ENCODE measurements at regions not wholly inside any gene's neighbourhood (a gene's known extent, or its start where the extent isn't known, plus 50 kb on each side); places are given as distances from the start of the nearest gene placed in this dataset.
"Not testable (repeated sequence)": the region's sequence is repeated elsewhere in the genome, so short reads cannot be mapped to it uniquely, and the experiment has no call there.

DNA sequence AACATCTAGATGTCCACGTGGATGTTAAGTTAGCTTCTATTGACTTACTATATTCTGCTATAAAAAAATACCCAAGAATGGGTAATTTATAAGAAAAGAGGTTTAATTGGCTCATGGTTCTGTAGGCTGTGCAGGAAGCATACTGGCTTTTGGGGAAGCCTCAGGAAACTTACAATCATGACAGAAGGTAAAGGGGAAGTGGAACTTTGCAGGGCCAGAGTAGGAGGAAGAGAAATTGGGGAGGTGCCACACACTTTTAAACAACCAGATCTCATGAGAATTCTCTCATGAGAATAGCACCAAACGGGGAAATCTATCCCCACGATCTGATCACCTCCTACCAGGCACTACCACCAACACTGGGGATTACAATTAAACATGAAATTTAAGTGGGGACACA, 689.3 kb downstream of the METTL15 start:
- no peaks in the 10 kb centered on the region for H3K27me3 ChIP-seq (replicated peaks; ENCODE audit: control insufficient read depth, insufficient read depth, low read length)
- TF ChIP-seq, protein P1, sequence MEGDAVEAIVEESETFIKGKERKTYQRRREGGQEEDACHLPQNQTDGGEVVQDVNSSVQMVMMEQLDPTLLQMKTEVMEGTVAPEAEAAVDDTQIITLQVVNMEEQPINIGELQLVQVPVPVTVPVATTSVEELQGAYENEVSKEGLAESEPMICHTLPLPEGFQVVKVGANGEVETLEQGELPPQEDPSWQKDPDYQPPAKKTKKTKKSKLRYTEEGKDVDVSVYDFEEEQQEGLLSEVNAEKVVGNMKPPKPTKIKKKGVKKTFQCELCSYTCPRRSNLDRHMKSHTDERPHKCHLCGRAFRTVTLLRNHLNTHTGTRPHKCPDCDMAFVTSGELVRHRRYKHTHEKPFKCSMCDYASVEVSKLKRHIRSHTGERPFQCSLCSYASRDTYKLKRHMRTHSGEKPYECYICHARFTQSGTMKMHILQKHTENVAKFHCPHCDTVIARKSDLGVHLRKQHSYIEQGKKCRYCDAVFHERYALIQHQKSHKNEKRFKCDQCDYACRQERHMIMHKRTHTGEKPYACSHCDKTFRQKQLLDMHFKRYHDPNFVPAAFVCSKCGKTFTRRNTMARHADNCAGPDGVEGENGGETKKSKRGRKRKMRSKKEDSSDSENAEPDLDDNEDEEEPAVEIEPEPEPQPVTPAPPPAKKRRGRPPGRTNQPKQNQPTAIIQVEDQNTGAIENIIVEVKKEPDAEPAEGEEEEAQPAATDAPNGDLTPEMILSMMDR (IDR thresholded peaks at IDR 0.05; ENCODE audit: insufficient read depth, low read length, poor library complexity, severe bottlenecking) = no peak
- no peak overlapping the region for H3K4me3 ChIP-seq (replicated peaks; ENCODE audit: low read depth, low read length)
- no peaks in the 10 kb centered on the region for H3K36me3 ChIP-seq (ENCODE audit: control insufficient read depth, insufficient read depth, low read length)
- no peak for DNase-seq (ENCODE audit: extremely low read depth, insufficient read length)

DNA sequence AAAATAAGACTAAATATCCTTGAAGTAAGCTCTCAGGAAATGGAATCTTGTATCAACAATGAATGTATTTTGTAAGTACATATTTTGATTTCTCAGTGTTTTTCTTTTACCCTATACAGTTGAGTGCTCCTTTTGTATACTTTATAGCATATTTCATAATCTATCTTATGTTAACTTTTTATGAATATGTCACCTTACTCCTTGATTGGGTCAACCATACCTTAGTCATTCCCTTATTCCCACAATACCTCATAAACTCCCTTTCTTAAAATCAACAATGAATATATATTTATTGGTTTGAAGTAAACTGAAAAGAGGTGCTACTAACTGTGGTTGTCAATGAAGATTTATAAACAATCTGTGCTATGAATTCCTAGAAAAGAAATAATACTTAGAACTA, 686.2 kb downstream of the METTL15 start:
- Histone ChIP-seq H3K27me3 (replicated peaks; ENCODE audit: control insufficient read depth, insufficient read depth, low read length) (no peaks in the 10 kb centered on the region), H3K4me3 (replicated peaks; ENCODE audit: low read depth, low read length) (no peak overlapping the region), H3K36me3 (ENCODE audit: control insufficient read depth, insufficient read depth, low read length) (no peaks in the 10 kb centered on the region)
- no peak for DNase-seq (ENCODE audit: extremely low read depth, insufficient read length)
- TF ChIP-seq, protein P1 (IDR thresholded peaks at IDR 0.05; ENCODE audit: insufficient read depth, low read length, poor library complexity, severe bottlenecking) = no peak

DNA sequence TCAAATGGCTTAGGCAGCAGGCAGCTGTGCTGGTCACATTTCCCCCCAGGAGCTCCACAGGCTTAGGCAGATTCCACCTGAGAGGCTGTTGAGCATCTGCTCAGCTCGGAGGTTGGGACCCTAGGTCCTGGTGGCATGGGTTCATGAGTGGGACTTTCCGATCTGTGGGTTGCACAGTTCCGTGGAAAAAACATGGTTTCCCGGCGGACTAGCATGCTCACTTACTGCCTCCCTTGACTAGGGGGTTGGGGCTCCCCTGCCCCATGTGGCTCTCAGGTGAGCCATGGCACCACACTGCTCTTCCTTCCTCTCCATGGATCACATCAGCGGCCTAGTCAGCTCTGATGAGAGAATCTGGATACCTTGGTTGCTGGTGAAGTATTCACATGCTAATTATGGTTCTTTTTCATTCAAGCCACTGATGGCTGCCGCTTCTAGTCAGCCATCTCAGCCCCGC, 685.1 kb downstream of the METTL15 start:
- no peak for DNase-seq (ENCODE audit: extremely low read depth, insufficient read length)
- no peak overlapping the region for H3K4me3 ChIP-seq (replicated peaks; ENCODE audit: low read depth, low read length)
- H3K36me3 ChIP-seq (ENCODE audit: control insufficient read depth, insufficient read depth, low read length) = no peaks in the 10 kb centered on the region
- TF ChIP-seq, protein P1 (IDR thresholded peaks at IDR 0.05; ENCODE audit: insufficient read depth, low read length, poor library complexity, severe bottlenecking) = no peak
- no peaks in the 10 kb centered on the region for H3K27me3 ChIP-seq (replicated peaks; ENCODE audit: control insufficient read depth, insufficient read depth, low read length)

DNA sequence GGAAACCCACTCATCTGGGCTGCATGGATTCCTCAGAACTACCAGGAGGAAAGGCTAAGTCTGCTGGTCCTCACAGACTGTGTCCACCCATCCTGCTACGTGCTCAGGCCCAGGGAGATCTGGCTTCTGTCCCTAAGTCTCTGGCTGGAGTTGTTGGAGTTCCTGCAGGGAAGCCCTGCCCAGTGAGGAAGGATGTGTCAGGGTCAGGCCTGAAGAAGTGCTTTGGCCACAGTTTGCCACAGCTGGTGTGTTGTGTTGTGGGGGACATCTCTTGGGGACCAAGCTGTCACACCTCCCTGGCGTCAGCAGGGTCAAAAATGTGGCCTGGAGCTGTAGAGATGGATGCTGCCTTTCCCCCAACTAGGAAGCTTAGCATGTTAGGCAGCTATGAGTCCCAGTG, 684.7 kb downstream of the METTL15 start:
- DNase-seq (ENCODE audit: extremely low read depth, insufficient read length) = no peak
- TF ChIP-seq, protein P1 (IDR thresholded peaks at IDR 0.05; ENCODE audit: insufficient read depth, low read length, poor library complexity, severe bottlenecking) = no peak
- H3K27me3 ChIP-seq (replicated peaks; ENCODE audit: control insufficient read depth, insufficient read depth, low read length) = no peaks in the 10 kb centered on the region
- H3K4me3 ChIP-seq (replicated peaks; ENCODE audit: low read depth, low read length) = no peak overlapping the region
- no peaks in the 10 kb centered on the region for H3K36me3 ChIP-seq (ENCODE audit: control insufficient read depth, insufficient read depth, low read length)

DNA sequence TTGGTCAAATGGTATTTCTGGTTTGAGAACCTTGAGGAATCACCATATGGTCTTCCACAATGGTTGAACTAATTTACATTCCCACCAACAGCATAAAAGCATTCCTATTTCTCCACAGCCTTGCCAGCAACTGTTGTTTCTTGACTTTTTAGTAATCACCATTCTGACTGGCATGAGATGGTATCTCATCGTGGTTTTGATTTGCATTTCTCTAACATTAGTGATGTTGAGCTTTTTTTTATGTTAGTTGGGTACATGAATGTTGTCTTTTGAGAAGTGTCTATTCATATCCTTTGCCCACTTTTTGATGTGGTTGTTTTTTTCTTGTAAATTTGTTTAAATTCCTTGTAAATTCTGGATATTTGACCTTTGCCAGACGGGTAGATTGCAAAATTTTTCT, 679.7 kb downstream of the METTL15 start:
- not testable (repeated sequence) for DNase-seq (ENCODE audit: extremely low read depth, insufficient read length); H3K27me3 ChIP-seq (replicated peaks; ENCODE audit: control insufficient read depth, insufficient read depth, low read length); H3K36me3 ChIP-seq (ENCODE audit: control insufficient read depth, insufficient read depth, low read length)

DNA sequence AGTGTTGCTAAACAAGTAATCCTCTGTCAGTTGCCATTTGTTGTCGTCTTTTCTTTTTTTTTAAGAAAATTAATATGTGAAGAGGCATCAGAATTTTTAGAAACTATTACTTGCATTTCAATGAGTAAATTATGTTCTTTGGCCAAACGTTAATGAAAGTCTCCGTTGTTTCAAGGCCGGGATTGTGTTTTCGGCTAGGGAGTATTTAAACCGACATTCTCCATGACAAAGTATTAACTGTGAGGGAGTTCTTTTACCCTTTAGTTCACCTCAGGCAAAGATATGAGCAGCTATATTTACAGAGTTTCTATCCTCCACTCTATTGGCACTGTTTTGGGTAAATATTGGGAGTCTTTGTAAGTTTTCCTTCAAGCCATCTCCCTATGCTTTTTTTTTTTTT, 668.9 kb downstream of the METTL15 start:
- DNase-seq (ENCODE audit: extremely low read depth, insufficient read length) = no peak
- no peaks in the 10 kb centered on the region for H3K36me3 ChIP-seq (ENCODE audit: control insufficient read depth, insufficient read depth, low read length)
- H3K4me3 ChIP-seq (replicated peaks; ENCODE audit: low read depth, low read length) = no peak overlapping the region
- H3K27me3 ChIP-seq (replicated peaks; ENCODE audit: control insufficient read depth, insufficient read depth, low read length) = no peaks in the 10 kb centered on the region
- TF ChIP-seq, protein P1 (IDR thresholded peaks at IDR 0.05; ENCODE audit: insufficient read depth, low read length, poor library complexity, severe bottlenecking) = no peak

More for the DNA sequence above, 679.7 kb downstream of the METTL15 start:
- not testable (repeated sequence) for H3K4me3 ChIP-seq (replicated peaks; ENCODE audit: low read depth, low read length)
